ENCODE measurements at regions not wholly inside any gene's neighbourhood (a gene's known extent, or its start where the extent isn't known, plus 50 kb on each side); places are given as distances from the start of the nearest gene placed in this dataset.

DNA sequence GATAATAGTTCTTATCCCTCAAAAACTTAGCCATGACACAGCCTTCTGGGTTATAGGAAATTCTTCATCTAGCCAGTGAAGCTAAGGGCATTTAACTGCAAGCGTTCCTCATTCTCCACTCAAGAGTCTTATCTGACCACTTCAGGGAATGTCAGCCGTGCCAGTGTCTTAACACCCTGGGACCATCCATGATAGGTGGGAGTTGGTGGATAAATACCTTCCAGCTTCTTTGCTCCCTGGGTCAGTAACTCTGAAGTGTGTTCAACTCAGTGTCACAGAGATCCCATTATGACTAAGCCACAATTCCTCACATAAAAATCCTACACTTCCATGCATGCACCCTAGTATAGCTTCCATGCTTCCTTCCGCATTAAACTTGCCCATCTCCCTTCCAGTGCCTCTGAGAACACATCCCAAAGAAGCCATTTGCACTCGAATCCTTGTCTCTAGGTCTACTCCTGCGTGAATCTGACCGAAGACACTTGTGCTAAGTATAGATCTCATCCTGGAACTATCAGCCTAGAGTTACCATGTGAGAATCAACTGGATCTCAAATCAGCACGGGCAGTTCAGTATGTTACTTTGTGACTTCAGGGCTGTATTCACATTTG, 264.3 kb upstream of the MAF start:
- no peak for DNase-seq (ENCODE audit: low read depth, low spot score)
- ATAC-seq, result no peak
- BruUV-seq (replicated peaks), result no TSS peak
- in situ Hi-C loops (cut with HindIII; ENCODE audit: low pct_unique_long_range_greater_than_20kb, low sequenced_read_pairs) (no loop called here), intact Hi-C loops (cut with micrococcal nuclease; ENCODE audit: unreplicated experiment) (no loop called here)
- Histone ChIP-seq H3K27ac (ENCODE audit: low read length) (no peak overlapping the region), H3K27me3 (ENCODE audit: control insufficient read depth, insufficient read depth, low read length) (no peaks in the 10 kb centered on the region), H3K9me3 (ENCODE audit: control insufficient read depth, insufficient read depth, low read depth, low read length) (no peaks in the 10 kb centered on the region), H3K4me3 (ENCODE audit: low read depth in 2 of 2, low read length in 2 of 2) (no peak overlapping the region), H3K4me1 (ENCODE audit: control insufficient read depth, insufficient read depth, low read length) (no peaks in the 10 kb centered on the region), H3K36me3 (ENCODE audit: control insufficient read depth, insufficient read depth, low read length) (no peaks in the 10 kb centered on the region)
- TF ChIP-seq SIN3A (IDR thresholded peaks at IDR 0.05; ENCODE audit: borderline replicate concordance, insufficient read depth, low read depth, low read length), result no peak
- TF ChIP-seq, protein P1, sequence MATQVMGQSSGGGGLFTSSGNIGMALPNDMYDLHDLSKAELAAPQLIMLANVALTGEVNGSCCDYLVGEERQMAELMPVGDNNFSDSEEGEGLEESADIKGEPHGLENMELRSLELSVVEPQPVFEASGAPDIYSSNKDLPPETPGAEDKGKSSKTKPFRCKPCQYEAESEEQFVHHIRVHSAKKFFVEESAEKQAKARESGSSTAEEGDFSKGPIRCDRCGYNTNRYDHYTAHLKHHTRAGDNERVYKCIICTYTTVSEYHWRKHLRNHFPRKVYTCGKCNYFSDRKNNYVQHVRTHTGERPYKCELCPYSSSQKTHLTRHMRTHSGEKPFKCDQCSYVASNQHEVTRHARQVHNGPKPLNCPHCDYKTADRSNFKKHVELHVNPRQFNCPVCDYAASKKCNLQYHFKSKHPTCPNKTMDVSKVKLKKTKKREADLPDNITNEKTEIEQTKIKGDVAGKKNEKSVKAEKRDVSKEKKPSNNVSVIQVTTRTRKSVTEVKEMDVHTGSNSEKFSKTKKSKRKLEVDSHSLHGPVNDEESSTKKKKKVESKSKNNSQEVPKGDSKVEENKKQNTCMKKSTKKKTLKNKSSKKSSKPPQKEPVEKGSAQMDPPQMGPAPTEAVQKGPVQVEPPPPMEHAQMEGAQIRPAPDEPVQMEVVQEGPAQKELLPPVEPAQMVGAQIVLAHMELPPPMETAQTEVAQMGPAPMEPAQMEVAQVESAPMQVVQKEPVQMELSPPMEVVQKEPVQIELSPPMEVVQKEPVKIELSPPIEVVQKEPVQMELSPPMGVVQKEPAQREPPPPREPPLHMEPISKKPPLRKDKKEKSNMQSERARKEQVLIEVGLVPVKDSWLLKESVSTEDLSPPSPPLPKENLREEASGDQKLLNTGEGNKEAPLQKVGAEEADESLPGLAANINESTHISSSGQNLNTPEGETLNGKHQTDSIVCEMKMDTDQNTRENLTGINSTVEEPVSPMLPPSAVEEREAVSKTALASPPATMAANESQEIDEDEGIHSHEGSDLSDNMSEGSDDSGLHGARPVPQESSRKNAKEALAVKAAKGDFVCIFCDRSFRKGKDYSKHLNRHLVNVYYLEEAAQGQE (IDR thresholded peaks at IDR 0.05; ENCODE audit: insufficient read depth in 1 of 2, low read depth in 2 of 2, low read length in 1 of 2), result no peak
- ChIA-PET POLR2A (no interaction called here), CTCF (no interaction called here)

- H3K27me3 ChIP-seq (ENCODE audit: control insufficient read depth, insufficient read depth, low read length), result no peaks in the 10 kb centered on the region
- ChIA-PET CTCF (no interaction called here), POLR2A (no interaction called here)
- DNase-seq (ENCODE audit: low read depth, low spot score), result no peak
- no peak for ATAC-seq
- H3K9me3 ChIP-seq (ENCODE audit: control insufficient read depth, insufficient read depth, low read depth, low read length), result no peaks in the 10 kb centered on the region
- H3K27ac ChIP-seq (ENCODE audit: low read length), result no peak overlapping the region
- no peaks in the 10 kb centered on the region for H3K36me3 ChIP-seq (ENCODE audit: control insufficient read depth, insufficient read depth, low read length)
- in situ Hi-C loops (cut with HindIII; ENCODE audit: low pct_unique_long_range_greater_than_20kb, low sequenced_read_pairs), result no loop called here
- no peak for TF ChIP-seq POLR2AphosphoS5 (IDR thresholded peaks at IDR 0.05; ENCODE audit: low read depth, low read length)
- TF ChIP-seq, protein P1 (IDR thresholded peaks at IDR 0.05; ENCODE audit: insufficient read depth in 1 of 2, low read depth in 2 of 2, low read length in 1 of 2), result no peak
- TF ChIP-seq SIN3A (IDR thresholded peaks at IDR 0.05; ENCODE audit: borderline replicate concordance, insufficient read depth, low read depth, low read length), result no peak
- TF ChIP-seq TCF7L2 (IDR thresholded peaks at IDR 0.05; ENCODE audit: low read depth, low read length), result no peak
- TF ChIP-seq CTCF (IDR thresholded peaks at IDR 0.05), result no peak
- intact Hi-C loops (cut with micrococcal nuclease; ENCODE audit: unreplicated experiment), result no loop called here
- no TSS peak for BruUV-seq (replicated peaks)
- H3K4me1 ChIP-seq (ENCODE audit: control insufficient read depth, insufficient read depth, low read length), result no peaks in the 10 kb centered on the region
- H3K4me3 ChIP-seq (ENCODE audit: low read depth in 2 of 2, low read length in 2 of 2), result no peak overlapping the region
Observed at GRCh38 chr16:79864032-79864780, 263.7 kb upstream of the MAF start.
